ENCODE measurements at regions not wholly inside any gene's neighbourhood (a gene's known extent, or its start where the extent isn't known, plus 50 kb on each side); places are given as distances from the start of the nearest gene placed in this dataset.

- ATAC-seq (ENCODE audit: low FRiP score in 2 of 2) (no peak), DNase-seq (no peak)
- WGBS, 2 donors = 87 to 92% methylated on average over 4 of the region's 4 CpGs
- no peaks in the 10 kb centered on the region for H3K27me3 ChIP-seq
- TF ChIP-seq CTCF (IDR thresholded peaks at IDR 0.05) (no peak), POLR2AphosphoS5 (IDR thresholded peaks at IDR 0.05) (no peak), EP300 (IDR thresholded peaks at IDR 0.05) (no peak)
- H3K36me3 ChIP-seq = no peaks in the 10 kb centered on the region
- H3K4me1 ChIP-seq = no peaks in the 10 kb centered on the region
- H3K9me3 ChIP-seq = no peaks in the 10 kb centered on the region
- no peak overlapping the region for H3K4me3 ChIP-seq
- no peak overlapping the region for H3K27ac ChIP-seq
Measured at GRCh38 chr5:170173227-170173626, 59.6 kb upstream of the C5orf58 start.

GRCh38 chr5:170173647-170174046 is 59.1 kb upstream of the C5orf58 start:
- H3K9me3 ChIP-seq = no peaks in the 10 kb centered on the region
- no peak overlapping the region for H3K27ac ChIP-seq
- no peaks in the 10 kb centered on the region for H3K4me1 ChIP-seq
- H3K27me3 ChIP-seq = no peaks in the 10 kb centered on the region
- DNase-seq = no peak
- H3K4me3 ChIP-seq = no peak overlapping the region
- TF ChIP-seq EP300 (IDR thresholded peaks at IDR 0.05) = no peak
- no peak for TF ChIP-seq POLR2AphosphoS5 (IDR thresholded peaks at IDR 0.05)
- TF ChIP-seq POLR2A (IDR thresholded peaks at IDR 0.05) = no peak
- TF ChIP-seq CTCF (IDR thresholded peaks at IDR 0.05) = no peak
- 74 to 84% methylated on average over 5 of the region's 5 CpGs for WGBS, 2 donors
- no peak for ATAC-seq (ENCODE audit: low FRiP score in 2 of 2)
- no peaks in the 10 kb centered on the region for H3K36me3 ChIP-seq

GRCh38 chr5:170176916-170177315 is 55.9 kb upstream of the C5orf58 start:
- H3K36me3 ChIP-seq = no peaks in the 10 kb centered on the region
- ATAC-seq (ENCODE audit: low FRiP score in 2 of 2) (no peak), DNase-seq (peak in 1 of 2 donors; percentile 35)
- 77% methylated on average over 7 of the region's 7 CpGs; no CpG with 5 or more reads in 1 of the 2 donors for WGBS, 2 donors
- H3K9me3 ChIP-seq = no peaks in the 10 kb centered on the region
- no peak overlapping the region for H3K27ac ChIP-seq
- no peaks in the 10 kb centered on the region for H3K4me1 ChIP-seq
- no peak overlapping the region for H3K4me3 ChIP-seq
- H3K27me3 ChIP-seq = no peaks in the 10 kb centered on the region
- TF ChIP-seq POLR2AphosphoS5 (IDR thresholded peaks at IDR 0.05) = no peak
- TF ChIP-seq CTCF (IDR thresholded peaks at IDR 0.05) = no peak
- no peak for TF ChIP-seq EP300 (IDR thresholded peaks at IDR 0.05)
- TF ChIP-seq POLR2A (IDR thresholded peaks at IDR 0.05) = no peak

GRCh38 chr5:170178814-170179213 is 54.0 kb upstream of the C5orf58 start:
- H3K4me1 ChIP-seq = no peaks in the 10 kb centered on the region
- peak in 1 of 2 donors; percentile 39 for DNase-seq

More at GRCh38 chr5:170178814-170179213, 54.0 kb upstream of the C5orf58 start:
- ATAC-seq (ENCODE audit: low FRiP score in 2 of 2) = no peak
- H3K9me3 ChIP-seq = no peaks in the 10 kb centered on the region
- TF ChIP-seq CTCF (IDR thresholded peaks at IDR 0.05) = no peak
- TF ChIP-seq POLR2AphosphoS5 (IDR thresholded peaks at IDR 0.05) = no peak
- no peak for TF ChIP-seq POLR2A (IDR thresholded peaks at IDR 0.05)
- TF ChIP-seq EP300 (IDR thresholded peaks at IDR 0.05) = no peak
- no peaks in the 10 kb centered on the region for H3K36me3 ChIP-seq
- WGBS, 2 donors = 85 to 87% methylated on average over 8 of the region's 8 CpGs
- no peak overlapping the region for H3K4me3 ChIP-seq
- no peak overlapping the region for H3K27ac ChIP-seq
- no peaks in the 10 kb centered on the region for H3K27me3 ChIP-seq
